ENCODE measurements at regions not wholly inside any gene's neighbourhood (a gene's known extent, or its start where the extent isn't known, plus 50 kb on each side); places are given as distances from the start of the nearest gene placed in this dataset.
"Not testable (repeated sequence)": the region's sequence is repeated elsewhere in the genome, so short reads cannot be mapped to it uniquely, and the experiment has no call there.

DNA sequence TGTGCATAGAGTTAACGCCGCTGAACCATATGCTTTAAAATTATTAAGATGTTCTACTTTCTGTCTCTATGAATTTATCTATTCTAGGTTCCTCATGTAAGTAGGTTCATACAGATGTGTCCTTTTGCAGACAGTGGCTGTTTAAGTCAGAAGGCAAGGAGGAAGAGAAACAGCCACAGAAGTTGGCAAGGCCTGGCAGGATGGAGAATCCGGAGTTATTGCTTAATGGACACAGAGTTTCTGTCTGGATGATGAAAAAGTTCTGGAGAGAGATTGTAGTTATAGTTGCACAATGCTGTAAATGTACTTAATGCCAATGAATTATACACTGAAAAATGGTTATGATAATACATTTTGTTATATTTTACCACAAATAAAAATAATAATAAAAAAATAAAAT lies 283.6 kb upstream of the CNR1 start:
- no peak for DNase-seq

GRCh38 chr6:88445188-88445965 lies 279.2 kb upstream of the CNR1 start:
- peak; percentile 43 for DNase-seq

- DNase-seq, result no peak
These were observed 277.4 kb upstream of the CNR1 start for GRCh38 chr6:88443554-88443953.

DNA sequence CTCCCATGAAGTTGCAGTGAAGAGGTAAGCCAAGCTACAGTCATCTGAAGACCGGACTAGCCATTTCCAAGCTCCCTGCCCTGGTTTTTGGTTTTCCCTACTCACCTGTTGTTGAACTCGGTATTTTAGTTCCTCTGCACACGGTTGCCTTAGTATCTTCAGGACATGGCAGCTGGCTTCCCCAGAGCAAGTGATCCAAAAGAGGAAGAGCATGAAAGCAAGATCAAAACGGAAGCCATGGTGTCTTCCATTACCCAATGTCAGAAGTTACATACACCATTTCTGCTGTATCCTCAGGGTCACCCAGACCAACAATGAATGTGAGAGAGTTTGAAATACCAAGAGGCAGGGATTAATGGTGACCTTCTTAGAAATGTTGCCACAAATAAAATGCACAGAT lies 276.6 kb upstream of the CNR1 start:
- no peak for DNase-seq

DNA sequence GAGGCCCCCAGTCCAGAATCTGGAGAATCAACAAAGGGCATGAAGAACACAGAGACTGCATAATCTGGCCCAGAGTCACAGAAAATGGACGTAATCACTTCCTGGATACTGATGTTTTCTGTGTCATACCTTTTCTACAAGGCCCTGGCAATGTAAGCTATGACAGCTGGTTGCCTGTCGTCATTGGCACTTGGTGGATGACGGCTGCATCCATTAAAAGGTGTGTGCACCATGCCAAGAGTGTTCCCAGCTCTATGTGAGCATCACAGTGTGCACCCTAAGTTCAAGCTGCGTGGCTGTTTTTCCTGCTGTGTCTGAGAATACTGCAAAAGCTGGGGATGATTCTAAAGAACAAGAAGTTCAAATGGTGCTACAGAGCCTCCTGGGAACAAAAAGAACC lies 275.2 kb upstream of the CNR1 start:
- DNase-seq, result no peak

- no peak for DNase-seq
These were observed 261.9 kb upstream of the CNR1 start for GRCh38 chr6:88428068-88428467.

- DNase-seq, result no peak
These were observed 259.9 kb upstream of the CNR1 start for GRCh38 chr6:88426005-88426404.

DNA sequence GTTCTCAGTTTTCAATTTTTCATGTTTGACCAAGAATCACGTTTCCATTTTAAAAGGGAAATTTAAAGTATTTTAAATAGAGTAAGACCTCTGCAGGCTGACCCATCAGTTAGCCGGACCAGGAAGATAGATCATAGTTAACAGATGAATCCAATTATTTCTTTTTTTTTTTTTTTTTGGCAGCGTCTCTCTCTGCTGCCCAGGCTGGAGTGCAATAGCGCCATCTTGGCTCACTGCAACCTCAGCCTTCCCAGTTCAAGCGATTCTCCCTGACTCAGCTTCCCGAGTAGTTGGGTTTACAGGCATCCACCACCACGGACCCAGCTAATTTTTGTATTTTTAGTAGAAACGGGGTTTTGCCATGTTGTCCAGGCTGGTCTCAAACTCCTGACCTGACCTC lies 256.7 kb upstream of the CNR1 start:
- no peak for DNase-seq

- DNase-seq, result not testable (repeated sequence)
These were observed 254.9 kb upstream of the CNR1 start for GRCh38 chr6:88420967-88421488.

DNA sequence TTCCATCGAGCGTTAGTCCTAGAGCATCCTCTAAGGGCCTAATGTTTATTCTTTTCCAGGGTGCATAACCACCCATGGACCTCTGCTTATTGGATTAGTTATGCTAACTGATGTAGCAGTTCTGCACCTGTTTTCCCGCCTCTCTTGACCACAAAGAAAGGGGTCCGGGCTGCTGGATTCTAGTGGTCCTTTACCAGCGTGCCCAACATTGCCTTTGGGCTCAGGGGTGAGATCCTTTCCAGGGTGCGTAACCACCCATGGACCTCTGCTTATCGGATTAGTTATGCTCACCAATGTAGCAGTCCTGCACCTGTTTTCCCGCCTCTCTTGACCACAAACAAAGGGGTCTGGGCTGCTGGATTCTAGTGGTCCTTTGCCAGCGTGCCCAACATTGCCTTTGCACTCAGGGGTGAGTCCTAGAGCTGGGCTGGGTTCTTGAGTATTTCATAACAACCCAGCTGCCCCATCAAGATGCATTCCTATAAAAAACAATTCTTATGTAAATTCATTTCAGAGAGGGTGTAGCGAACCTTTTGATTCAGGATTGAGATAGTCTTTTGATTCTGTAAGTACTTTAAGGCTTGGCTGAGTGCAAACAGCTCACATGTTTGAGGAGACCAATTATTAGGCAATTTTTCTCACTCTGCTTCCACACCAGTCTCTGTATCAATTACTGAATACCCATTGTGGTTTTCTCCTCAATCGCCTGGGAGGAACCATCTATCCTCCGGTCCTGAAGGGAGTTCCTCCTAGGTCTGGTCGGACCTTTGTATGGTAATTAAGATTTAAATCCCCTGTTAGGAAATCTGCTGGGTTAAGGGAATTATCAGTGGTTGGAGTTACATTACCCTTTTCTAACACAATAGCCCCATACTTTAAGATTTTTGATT lies 253.0 kb upstream of the CNR1 start:
- not testable (repeated sequence) for DNase-seq

DNA sequence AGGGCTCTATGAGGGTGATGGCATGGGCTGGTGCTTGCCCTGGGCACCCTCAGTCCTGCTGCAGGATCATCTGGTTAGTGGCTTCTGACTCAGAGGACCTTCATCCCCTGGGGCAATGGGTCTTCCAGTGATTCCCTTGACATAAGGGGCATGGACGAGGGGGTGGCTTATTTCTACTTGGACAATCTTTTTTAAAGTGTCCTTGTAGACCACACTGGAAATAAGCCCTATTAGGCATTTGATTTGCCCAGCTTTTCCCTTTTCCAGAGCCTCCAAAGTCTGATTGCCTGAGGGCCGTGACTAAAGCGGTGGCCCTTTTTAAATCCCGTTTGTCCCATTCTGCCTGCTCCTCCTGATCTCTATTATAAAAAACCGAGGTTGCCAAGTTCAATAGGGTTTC lies 251.2 kb upstream of the CNR1 start:
- not testable (repeated sequence) for DNase-seq

- DNase-seq, result no peak
These were observed 247.3 kb upstream of the CNR1 start for GRCh38 chr6:88413459-88413858.

- DNase-seq, result not testable (repeated sequence)
These were observed 242.2 kb upstream of the CNR1 start for GRCh38 chr6:88408355-88408754.

GRCh38 chr6:88406674-88407073 lies 240.5 kb upstream of the CNR1 start:
- peak; percentile 41 for DNase-seq

- DNase-seq, result no peak
These were observed 237.3 kb upstream of the CNR1 start for GRCh38 chr6:88403486-88403885.

- DNase-seq, result no peak
These were observed 236.8 kb upstream of the CNR1 start for GRCh38 chr6:88402909-88403308.

GRCh38 chr6:88390998-88391397 lies 224.9 kb upstream of the CNR1 start:
- peak; percentile 21 for DNase-seq

DNA sequence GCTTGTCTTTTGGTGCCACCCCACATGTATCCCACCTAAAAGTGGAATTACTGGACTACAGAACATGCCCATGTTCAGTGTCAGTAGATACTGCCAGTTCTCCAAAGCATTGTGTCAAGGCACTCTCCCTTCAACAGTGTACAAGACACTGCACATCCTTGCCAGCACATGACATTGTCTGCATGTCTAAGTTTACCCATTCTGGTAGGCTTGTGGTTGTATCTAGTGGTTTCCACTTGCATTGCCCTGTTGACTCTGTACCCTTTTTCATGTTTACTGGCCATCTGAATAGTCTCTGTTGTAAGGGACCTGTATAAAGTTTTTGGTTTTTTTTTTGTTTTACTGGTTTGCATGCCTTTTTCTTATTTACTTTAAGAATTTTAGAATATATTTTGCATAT lies 222.4 kb upstream of the CNR1 start:
- no peak for DNase-seq

DNA sequence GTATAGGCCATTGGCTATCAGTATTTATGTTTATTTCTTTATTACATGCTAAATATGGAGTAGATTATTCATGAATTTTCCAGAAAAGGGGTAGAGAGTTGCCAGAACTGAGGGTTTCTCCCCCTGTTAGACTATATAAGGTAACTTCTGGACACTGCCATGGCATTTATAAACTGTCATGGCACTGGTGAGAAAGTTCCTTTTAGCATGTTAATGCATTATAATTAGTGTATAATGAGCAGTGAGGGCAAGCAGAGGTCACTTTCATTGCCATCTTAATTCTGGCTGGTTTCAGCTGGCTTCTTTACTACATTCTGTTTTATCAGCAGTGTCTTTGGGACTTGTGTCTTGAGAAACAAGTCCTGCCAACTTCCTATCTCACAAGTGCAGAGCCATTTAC lies 220.0 kb upstream of the CNR1 start:
- no peak for DNase-seq

DNA sequence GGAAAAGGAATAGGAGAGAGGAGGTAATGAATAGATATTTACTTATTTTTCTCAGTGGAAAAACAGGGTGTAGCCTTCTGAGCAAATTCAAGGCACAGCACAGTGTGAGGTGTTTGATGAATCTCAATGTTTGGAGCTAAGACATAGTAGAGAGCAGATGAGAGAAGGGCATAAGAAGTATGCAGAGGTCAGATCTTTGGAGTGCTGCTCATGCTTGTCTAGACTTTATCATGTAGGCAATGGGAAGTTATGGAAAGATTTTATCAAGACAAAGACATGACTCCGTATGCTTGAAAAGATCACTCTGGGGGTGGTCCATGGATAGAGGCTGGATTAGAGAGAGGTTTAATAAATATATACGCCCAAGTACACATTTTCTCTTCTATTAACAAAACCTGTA lies 217.0 kb upstream of the CNR1 start:
- DNase-seq, result no peak

GRCh38 chr6:88381289-88381642 lies 215.1 kb upstream of the CNR1 start:
- no peak for DNase-seq

- no peak for DNase-seq
These were observed 214.6 kb upstream of the CNR1 start for GRCh38 chr6:88380618-88381288.

GRCh38 chr6:88380083-88380482 lies 213.9 kb upstream of the CNR1 start:
- DNase-seq, result no peak

DNA sequence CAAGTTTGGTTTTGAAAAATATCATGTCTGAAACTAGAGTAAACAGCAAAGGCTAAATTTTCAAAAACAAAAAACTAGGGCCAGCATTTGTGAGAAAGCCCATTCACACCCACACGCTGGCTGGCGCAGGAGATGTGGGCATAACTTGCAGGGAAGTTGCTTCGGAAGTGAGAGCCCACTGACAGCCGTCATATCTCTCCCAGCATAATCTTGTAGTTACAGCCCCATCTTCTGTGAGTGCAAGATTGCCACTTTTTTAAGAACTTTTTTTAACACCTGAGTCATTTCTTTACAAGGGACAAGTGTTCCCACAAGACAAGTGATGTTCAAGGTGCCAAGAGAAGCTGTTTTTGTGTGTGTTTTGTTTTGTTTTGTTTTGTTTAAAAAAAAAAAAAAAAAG lies 212.5 kb upstream of the CNR1 start:
- DNase-seq, result no peak
